Panc1 (cell line): ENCODE measurements at regions not wholly inside any gene's neighbourhood (a gene's known extent, or its start where the extent isn't known, plus 50 kb on each side); places are given as distances from the start of the nearest gene placed in this dataset.

Experiments
- ATAC-seq: fragments of 200-7000 bp; cut with Tn5 transposase; 2 replicates; pipeline ENCODE4 v1.9.1; 2020; ENCODE audit warnings: mild to moderate bottlenecking, moderate library complexity
- BruUV-seq: library from RNA; stranded (reverse); fragments of 400-500 nt; replicated peaks from 2 replicates; lab custom pipeline; 2021; lab: Mats Ljungman, UMichigan
- CTCF ChIA-PET: fragments of 300-600 bp; sonication (Branson Sonifier 250); formaldehyde crosslinking; loops from one replicate; lab custom pipeline; 2022; ENCODE audit warnings: antibody characterized with exemption; lab: Charles Lee
- POLR2A ChIA-PET: fragments of 300-600 bp; sonication (Branson Sonifier 250); formaldehyde crosslinking; loops from one replicate; lab custom pipeline; 2022; ENCODE audit warnings: antibody characterized with exemption; lab: Charles Lee
- DNase-seq: peaks from one replicate; pipeline ENCODE4 v3.0.0-alpha.2; 2010; ENCODE audit warnings: low read depth, low spot score
- H3K27ac ChIP-seq: 2 replicates; pipeline ENCODE4 v1.5.1; 2011; ENCODE audit warnings: mild to moderate bottlenecking, low read length, inconsistent platforms
- H3K27me3 ChIP-seq: fragments of 200-500 bp; sonication (Bioruptor generic); 2 replicates; pipeline ENCODE4 v1.6.0; 2014; ENCODE audit warnings: low read length, inconsistent platforms; ENCODE audit not compliant: control insufficient read depth, insufficient read depth
- H3K36me3 ChIP-seq: fragments of 200-500 bp; sonication (Bioruptor generic); 2 replicates; pipeline ENCODE4 v1.5.1; 2014; ENCODE audit warnings: inconsistent platforms, mild to moderate bottlenecking, low read length, moderate library complexity; ENCODE audit not compliant: control insufficient read depth, insufficient read depth
- H3K4me1 ChIP-seq: 2 replicates; pipeline ENCODE4 v1.5.1; 2011; ENCODE audit warnings: inconsistent platforms, mild to moderate bottlenecking, low read length, moderate library complexity; ENCODE audit not compliant: control insufficient read depth, insufficient read depth
- H3K4me3 ChIP-seq, 2 experiments: 2 replicates each; pipeline ENCODE4 v1.5.1; 2011 to 2012; ENCODE audit warnings: low read depth in 2 of 2, low read length in 2 of 2, mild to moderate bottlenecking in 2 of 2, inconsistent platforms in 1 of 2, moderate library complexity in 1 of 2
- H3K9me3 ChIP-seq: fragments of 200-500 bp; sonication (Bioruptor generic); 2 replicates; pipeline ENCODE4 v1.5.1; 2014; ENCODE audit warnings: low read depth, mild to moderate bottlenecking, inconsistent platforms, low read length, moderate library complexity; ENCODE audit not compliant: control insufficient read depth, insufficient read depth
- CTCF ChIP-seq: fragments of 450-650 bp; IDR thresholded peaks from 2 replicates; pipeline ENCODE4 v1.5.1; 2017; ENCODE audit warnings: mild to moderate bottlenecking
- POLR2AphosphoS5 ChIP-seq: IDR thresholded peaks from 2 replicates; pipeline ENCODE4 v1.6.1; 2012; ENCODE audit warnings: mild to moderate bottlenecking, low read depth, low read length, moderate library complexity
- REST ChIP-seq, 2 experiments: IDR thresholded peaks; 2 replicates each; pipeline ENCODE4 v1.6.1; 2011 to 2012; ENCODE audit warnings: low read depth in 2 of 2, control low read depth in 1 of 2, low read length in 1 of 2, mild to moderate bottlenecking in 1 of 2, moderate library complexity in 1 of 2; ENCODE audit not compliant: insufficient read depth in 1 of 2
- SIN3A ChIP-seq: IDR thresholded peaks from 2 replicates; pipeline ENCODE4 v1.6.1; 2012; ENCODE audit warnings: low read depth, mild to moderate bottlenecking, low read length, moderate library complexity, borderline replicate concordance; ENCODE audit not compliant: insufficient read depth
- TCF7L2 ChIP-seq: IDR thresholded peaks from 2 replicates; pipeline ENCODE4 v1.6.1; 2011; ENCODE audit warnings: mild to moderate bottlenecking, low read depth, low read length, inconsistent platforms
- in situ Hi-C: cut with HindIII; loops from 2 replicates; pipeline ENCODE4 v1.10.0; 2016; ENCODE audit warnings: low sequenced_read_pairs, low pct_unique_long_range_greater_than_20kb
- intact Hi-C: fragments of 100-400 bp; cut with micrococcal nuclease; formaldehyde crosslinking; loops from one replicate; pipeline ENCODE4 v1.10.0; 2022; ENCODE audit not compliant: unreplicated experiment

GRCh38 chr22:26953012-26953883 lies 295.9 kb downstream of the MIAT start:
- H3K36me3 ChIP-seq = no peaks in the 10 kb centered on the region
- ChIA-PET POLR2A (no interaction called here), CTCF (no interaction called here)
- BruUV-seq = no TSS peak
- no peak overlapping the region for H3K4me3 ChIP-seq
- in situ Hi-C loops = no loop called here
- H3K4me1 ChIP-seq = no peaks in the 10 kb centered on the region
- intact Hi-C loops = no loop called here
- ATAC-seq = no peak
- H3K27ac ChIP-seq = no peak overlapping the region
- H3K9me3 ChIP-seq = no peaks in the 10 kb centered on the region
- TF ChIP-seq CTCF = no peak
- no peak for TF ChIP-seq TCF7L2
- no peaks in the 10 kb centered on the region; the same call in 1 of the 2 replicates for H3K27me3 ChIP-seq
- DNase-seq = no peak

- intact Hi-C loops = no loop called here
- H3K27me3 ChIP-seq = no peaks in the 10 kb centered on the region; the same call in 1 of the 2 replicates
- no peaks in the 10 kb centered on the region for H3K9me3 ChIP-seq
- H3K36me3 ChIP-seq = no peaks in the 10 kb centered on the region
- no TSS peak for BruUV-seq
- no peak for DNase-seq
- no peak overlapping the region for H3K4me3 ChIP-seq
- H3K4me1 ChIP-seq = no peaks in the 10 kb centered on the region
- TF ChIP-seq TCF7L2 = no peak
- no peak for TF ChIP-seq POLR2AphosphoS5
- POLR2A ChIA-PET = no interaction called here
- no peak for ATAC-seq
- in situ Hi-C loops = no loop called here
- H3K27ac ChIP-seq = no peak overlapping the region
- CTCF ChIA-PET = no interaction called here
These were observed 299.0 kb downstream of the MIAT start for GRCh38 chr22:26956371-26956770.

GRCh38 chr22:26957176-26957575 lies 299.8 kb downstream of the MIAT start:
- DNase-seq = no peak
- no peaks in the 10 kb centered on the region for H3K36me3 ChIP-seq
- TF ChIP-seq POLR2AphosphoS5 (no peak), REST (IDR thresholded peaks at IDR 0.05; ENCODE audit: insufficient read depth in 1 of 2, low read depth in 2 of 2, low read length in 1 of 2) (no peak), TCF7L2 (no peak), SIN3A (no peak), CTCF (no peak)
- H3K27ac ChIP-seq = no peak overlapping the region
- in situ Hi-C loops (no loop called here), intact Hi-C loops (no loop called here)
- CTCF ChIA-PET = no interaction called here
- POLR2A ChIA-PET = no interaction called here
- H3K4me1 ChIP-seq = no peaks in the 10 kb centered on the region
- ATAC-seq = no peak
- H3K4me3 ChIP-seq = no peak overlapping the region
- H3K27me3 ChIP-seq = no peaks in the 10 kb centered on the region; the same call in 1 of the 2 replicates
- no TSS peak for BruUV-seq
- no peaks in the 10 kb centered on the region for H3K9me3 ChIP-seq
